Stimulated activated CD8-positive, alpha-beta memory T cell treated with anti-CD3 and anti-CD28 coated beads, Interleukin-12 subunit alpha, Interleukin-12 subunit beta, amount 100 ng/mL, for 4 hours (primary cell): ENCODE measurements at regions not wholly inside any gene's neighbourhood (a gene's known extent, or its start where the extent isn't known, plus 50 kb on each side); places are given as distances from the start of the nearest gene placed in this dataset.
"Not testable (repeated sequence)": the region's sequence is repeated elsewhere in the genome, so short reads cannot be mapped to it uniquely, and the experiment has no call there.

Experiments used
- DNase-seq: peaks from one replicate; pipeline ENCODE4 v3.0.0-alpha.2; 2020; ENCODE audit warnings: low read depth

DNA sequence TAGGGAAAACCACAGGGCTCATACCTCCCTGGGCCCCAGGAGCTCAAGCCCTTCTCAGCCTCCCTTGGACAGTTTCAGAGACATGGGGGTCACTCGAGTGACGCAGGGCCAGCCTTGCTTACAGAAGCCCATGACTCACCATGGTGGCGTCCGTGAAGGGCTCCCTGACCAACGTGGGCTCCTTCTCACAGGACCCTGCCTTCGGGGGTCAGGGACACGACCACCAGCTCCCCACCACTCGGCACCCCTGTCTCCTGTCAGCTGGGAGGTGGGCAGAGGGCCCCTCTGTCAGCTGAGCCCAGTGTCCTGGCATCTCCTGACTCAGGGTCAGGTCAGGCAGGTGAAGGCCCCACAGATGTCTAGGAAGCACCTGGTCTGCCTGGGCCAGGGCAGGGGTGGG, 126.3 kb upstream of the ANO1 start:
- no peak for DNase-seq

- not testable (repeated sequence) for DNase-seq
These were observed 125.7 kb upstream of the ANO1 start for GRCh38 chr11:69952229-69952975.

DNA sequence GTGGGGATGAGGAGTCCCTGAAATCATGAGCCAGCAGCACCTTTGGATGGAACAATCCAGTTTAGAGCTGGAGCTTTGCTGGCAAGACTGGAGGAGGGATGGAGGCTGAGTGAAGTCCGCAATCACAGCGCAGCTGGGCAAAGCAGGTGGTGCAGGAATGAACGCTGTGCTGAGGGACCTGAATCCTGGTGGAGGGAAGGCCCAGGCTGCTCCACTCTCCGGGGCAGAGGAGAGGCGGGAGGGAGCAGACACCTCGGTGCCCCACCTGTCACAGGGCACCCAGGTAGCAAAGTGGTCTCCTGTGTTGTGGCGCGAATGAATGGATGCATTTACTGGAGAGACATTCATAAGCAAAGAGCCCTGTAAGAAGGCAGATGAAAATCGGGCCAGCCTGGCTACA, 124.8 kb upstream of the ANO1 start:
- DNase-seq: no peak

GRCh38 chr11:69954756-69955155, 123.4 kb upstream of the ANO1 start:
- no peak for DNase-seq

- DNase-seq: no peak
These were observed 121.4 kb upstream of the ANO1 start for GRCh38 chr11:69956669-69957190.

DNA sequence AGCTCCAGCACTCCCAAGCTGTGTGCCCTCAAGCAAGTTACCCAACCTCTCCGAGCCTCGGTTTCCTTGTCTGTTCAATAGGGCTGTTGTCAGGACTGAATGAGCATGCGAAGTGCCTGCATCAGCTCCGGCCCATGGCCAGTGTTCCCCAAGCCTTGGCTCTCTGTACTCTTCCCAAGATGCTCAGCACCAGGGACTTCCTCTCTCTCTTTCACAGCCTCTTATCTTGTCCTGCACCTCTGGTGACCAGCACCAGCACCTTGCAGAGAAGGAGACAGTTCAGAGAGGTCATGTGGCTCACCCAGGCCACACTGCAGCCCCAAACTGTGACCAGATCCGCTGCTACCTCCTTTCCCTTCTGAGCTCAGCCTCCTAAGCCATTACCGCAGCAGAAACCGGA, 120.3 kb upstream of the ANO1 start:
- DNase-seq: no peak

GRCh38 chr11:69958308-69958707, 119.8 kb upstream of the ANO1 start:
- no peak for DNase-seq

DNA sequence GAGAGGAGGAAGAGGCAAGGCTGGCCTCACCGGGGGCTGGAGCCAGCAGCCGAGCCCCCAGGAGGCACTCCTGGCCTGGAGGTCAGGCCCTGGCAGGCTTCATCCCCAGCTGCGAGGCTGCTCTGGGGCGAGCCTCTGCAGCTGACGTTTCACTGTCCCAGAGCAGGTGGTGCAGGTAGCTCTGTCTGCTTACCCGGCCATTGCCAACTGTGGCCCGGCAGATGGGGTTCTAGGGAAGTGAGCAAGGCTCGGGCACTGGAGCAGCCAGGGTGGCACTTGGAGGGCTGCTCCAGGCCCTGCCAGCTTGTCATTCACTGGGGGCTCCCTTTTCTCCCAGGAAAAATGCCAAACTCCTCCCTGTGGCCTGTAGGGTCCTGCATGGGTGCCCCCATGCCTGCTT, 118.7 kb upstream of the ANO1 start:
- DNase-seq: no peak

GRCh38 chr11:69961738-69962137, 116.4 kb upstream of the ANO1 start:
- no peak for DNase-seq

- no peak for DNase-seq
These were observed 116.0 kb upstream of the ANO1 start for GRCh38 chr11:69962152-69962551.

- DNase-seq: no peak
These were observed 114.4 kb upstream of the ANO1 start for GRCh38 chr11:69963533-69964246.

DNA sequence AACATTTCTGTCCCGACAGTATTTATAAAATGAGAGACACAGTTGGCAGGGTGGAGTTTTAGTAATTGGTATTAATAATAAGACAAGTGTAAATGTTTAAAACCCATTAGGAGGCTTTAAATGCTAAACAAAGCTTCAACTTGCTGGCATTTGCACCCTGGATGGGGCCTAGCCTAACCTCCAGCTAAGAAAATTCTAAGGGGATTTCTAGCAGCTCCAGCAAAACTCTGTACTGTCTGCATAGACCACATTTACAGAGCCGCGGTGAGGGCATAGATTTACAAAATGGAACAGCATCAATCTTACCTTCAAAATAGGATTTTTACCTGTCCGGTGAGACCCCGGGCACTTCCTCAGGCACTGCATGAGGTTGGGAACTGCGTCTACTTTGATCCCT, 113.9 kb upstream of the ANO1 start:
- no peak for DNase-seq

DNA sequence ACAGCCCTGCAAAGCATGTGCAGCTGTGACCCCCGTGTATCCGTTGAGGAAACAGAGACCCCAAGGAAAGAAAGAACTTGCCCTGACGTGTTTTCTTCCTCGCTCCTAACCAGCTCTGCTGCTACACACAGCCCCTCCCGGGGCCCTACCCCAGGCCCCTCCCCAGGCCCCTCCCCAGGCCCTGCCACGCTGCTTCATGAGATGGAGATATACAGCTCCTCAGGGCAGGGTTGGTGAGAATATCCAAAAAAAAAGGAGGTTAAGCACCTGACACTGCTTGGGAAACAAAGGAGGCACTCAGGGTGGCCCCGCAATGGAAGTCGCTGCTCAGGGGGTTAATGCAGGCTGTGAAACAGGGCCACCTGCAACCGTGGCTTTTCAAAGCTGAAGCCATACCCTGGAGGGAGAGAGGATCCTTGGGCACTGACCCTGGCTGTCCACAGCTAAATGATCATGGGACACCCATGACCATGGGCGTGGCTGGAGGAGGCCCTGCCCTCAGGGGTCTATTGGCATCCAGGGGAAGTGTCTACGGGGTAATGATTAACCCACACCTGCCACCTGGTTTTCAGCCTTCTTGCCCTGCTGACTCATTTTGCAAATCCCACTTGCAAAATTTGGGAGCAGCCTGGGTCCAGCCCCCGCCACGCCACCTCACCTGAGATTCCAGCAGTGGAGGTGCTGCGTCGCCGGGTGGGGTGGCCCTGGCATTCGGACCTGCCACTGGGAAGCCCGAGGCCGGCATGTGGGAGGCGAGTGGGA, 112.1 kb upstream of the ANO1 start:
- no peak for DNase-seq

GRCh38 chr11:69966583-69966835, 111.6 kb upstream of the ANO1 start:
- no peak for DNase-seq

- no peak for DNase-seq
These were observed 111.1 kb upstream of the ANO1 start for GRCh38 chr11:69966910-69967483.

GRCh38 chr11:69967484-69967883, 110.6 kb upstream of the ANO1 start:
- no peak for DNase-seq

GRCh38 chr11:69968396-69969347, 109.4 kb upstream of the ANO1 start:
- DNase-seq: no peak

GRCh38 chr11:69969890-69970784, 108.0 kb upstream of the ANO1 start:
- no peak for DNase-seq

DNA sequence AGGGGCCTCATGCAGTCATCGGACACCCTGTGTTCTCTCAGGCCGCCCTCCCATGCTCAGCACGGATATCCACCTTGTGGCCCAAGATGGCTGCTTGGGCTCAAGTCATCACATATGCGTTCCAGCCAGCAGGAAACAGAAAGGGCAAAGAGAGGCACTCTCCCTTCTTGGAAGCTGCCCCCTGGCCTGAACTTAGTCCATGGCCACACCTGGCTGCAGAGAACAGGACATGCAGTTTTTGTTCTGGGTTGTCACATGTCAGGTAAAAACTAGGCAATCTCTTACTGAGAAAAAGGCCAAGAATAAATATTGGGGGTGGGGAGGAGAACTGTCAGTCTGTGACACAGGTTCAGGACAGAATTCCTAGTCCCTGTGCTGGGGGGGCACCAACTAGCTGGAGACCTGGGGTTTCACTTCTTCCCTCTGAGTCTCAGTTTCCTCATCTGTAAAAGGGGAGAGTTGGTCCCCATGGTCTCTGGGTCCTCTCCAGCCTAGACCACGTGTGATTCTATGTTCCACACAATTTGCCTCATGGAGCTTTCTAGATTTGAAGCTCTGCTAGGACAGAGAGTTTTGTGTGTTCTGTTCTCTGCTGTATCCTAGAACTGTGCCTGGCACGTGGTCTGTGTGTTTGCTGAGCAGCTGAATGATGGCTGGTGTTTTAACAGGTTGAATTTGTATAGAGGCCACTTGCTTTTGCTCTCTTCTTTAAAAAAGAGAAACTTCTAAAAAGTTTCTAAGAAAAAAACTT, 107.2 kb upstream of the ANO1 start:
- DNase-seq: no peak

DNA sequence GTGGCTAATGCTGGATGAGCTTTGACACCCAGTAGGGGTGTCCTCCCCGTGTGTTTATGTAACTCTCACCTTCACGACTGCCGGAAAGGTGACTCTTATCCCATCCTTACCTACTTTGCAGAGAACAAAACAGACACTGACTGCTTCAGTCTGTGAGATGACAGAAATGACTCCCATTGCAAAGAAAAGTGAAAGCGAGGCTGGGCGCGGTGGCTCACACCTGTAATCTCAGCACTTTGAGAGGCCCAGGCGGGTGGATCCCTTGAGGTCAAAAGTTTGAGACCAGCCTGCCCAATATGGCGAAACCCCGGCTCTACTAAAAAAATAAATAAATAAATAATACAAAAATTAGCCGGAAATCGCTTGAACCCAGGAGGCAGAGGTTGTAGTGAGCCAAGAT, 106.4 kb upstream of the ANO1 start:
- no peak for DNase-seq
